AG20443 (cell line): ENCODE measurements at regions not wholly inside any gene's neighbourhood (a gene's known extent, or its start where the extent isn't known, plus 50 kb on each side); places are given as distances from the start of the nearest gene placed in this dataset.

Source experiments
- DNase-seq: peaks from one replicate; pipeline ENCODE4 v3.0.0; 2012; ENCODE audit warnings: low spot score, mixed read lengths

- DNase-seq: no peak
These were observed 53.3 kb upstream of the LNX1 start for GRCh38 chr4:53644607-53645006.
